ENCODE measurements at regions not wholly inside any gene's neighbourhood (a gene's known extent, or its start where the extent isn't known, plus 50 kb on each side); places are given as distances from the start of the nearest gene placed in this dataset.

- TF ChIP-seq SIN3A (IDR thresholded peaks at IDR 0.05; ENCODE audit: borderline replicate concordance, insufficient read depth, low read depth, low read length) (no peak), CTCF (IDR thresholded peaks at IDR 0.05) (no peak)
These were observed 98.5 kb upstream of the SNTG2 start for GRCh38 chr2:852168-852567.
